ENCODE measurements at regions not wholly inside any gene's neighbourhood (a gene's known extent, or its start where the extent isn't known, plus 50 kb on each side); places are given as distances from the start of the nearest gene placed in this dataset.

- no peak for DNase-seq
- no peak overlapping the region for H2AFZ ChIP-seq (ENCODE audit: low read length)
- no peaks in the 10 kb centered on the region for H3K36me3 ChIP-seq (replicated peaks; ENCODE audit: insufficient read depth, low read length)
- H3K79me2 ChIP-seq (ENCODE audit: low read length) = no peaks in the 10 kb centered on the region
- H4K20me1 ChIP-seq (ENCODE audit: insufficient read depth, low read length) = no peaks in the 10 kb centered on the region
- no peak overlapping the region for H3K27ac ChIP-seq (ENCODE audit: low read length)
- no peaks in the 10 kb centered on the region for H3K9me3 ChIP-seq (replicated peaks; ENCODE audit: insufficient read depth, low read length)
- H3K9ac ChIP-seq (ENCODE audit: low read length) = no peak overlapping the region
- H3F3A ChIP-seq (ENCODE audit: insufficient read depth, low read length) = no peaks in the 10 kb centered on the region
- H3K4me1 ChIP-seq (ENCODE audit: low read length) = no peaks in the 10 kb centered on the region
- no peak overlapping the region for H3K4me2 ChIP-seq (ENCODE audit: low read depth, low read length)
- peaks cover 14% of the 10 kb centered on the region; the same call in 1 of the 2 replicates for H3K27me3 ChIP-seq (replicated peaks; ENCODE audit: insufficient read depth, low read length)
- H3K4me3 ChIP-seq (ENCODE audit: low read length) = no peak overlapping the region
- TF ChIP-seq EZH2 (optimal IDR thresholded peaks at IDR 0.05; ENCODE audit: low read depth, low read length) (no peak), EZH2phosphoT487 (IDR thresholded peaks at IDR 0.05; ENCODE audit: low read length) (no peak)
- TF ChIP-seq, protein P1, sequence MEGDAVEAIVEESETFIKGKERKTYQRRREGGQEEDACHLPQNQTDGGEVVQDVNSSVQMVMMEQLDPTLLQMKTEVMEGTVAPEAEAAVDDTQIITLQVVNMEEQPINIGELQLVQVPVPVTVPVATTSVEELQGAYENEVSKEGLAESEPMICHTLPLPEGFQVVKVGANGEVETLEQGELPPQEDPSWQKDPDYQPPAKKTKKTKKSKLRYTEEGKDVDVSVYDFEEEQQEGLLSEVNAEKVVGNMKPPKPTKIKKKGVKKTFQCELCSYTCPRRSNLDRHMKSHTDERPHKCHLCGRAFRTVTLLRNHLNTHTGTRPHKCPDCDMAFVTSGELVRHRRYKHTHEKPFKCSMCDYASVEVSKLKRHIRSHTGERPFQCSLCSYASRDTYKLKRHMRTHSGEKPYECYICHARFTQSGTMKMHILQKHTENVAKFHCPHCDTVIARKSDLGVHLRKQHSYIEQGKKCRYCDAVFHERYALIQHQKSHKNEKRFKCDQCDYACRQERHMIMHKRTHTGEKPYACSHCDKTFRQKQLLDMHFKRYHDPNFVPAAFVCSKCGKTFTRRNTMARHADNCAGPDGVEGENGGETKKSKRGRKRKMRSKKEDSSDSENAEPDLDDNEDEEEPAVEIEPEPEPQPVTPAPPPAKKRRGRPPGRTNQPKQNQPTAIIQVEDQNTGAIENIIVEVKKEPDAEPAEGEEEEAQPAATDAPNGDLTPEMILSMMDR (IDR thresholded peaks at IDR 0.05; ENCODE audit: low read length) = no peak
- H3K9me2 ChIP-seq (replicated peaks; ENCODE audit: insufficient read depth, low read length) = no peaks in the 10 kb centered on the region
Measured at GRCh38 chr2:238967978-238968360, 120.1 kb downstream of the TWIST2 start.

- no peak overlapping the region for H3K9ac ChIP-seq (ENCODE audit: low read length)
- TF ChIP-seq, protein P1 (IDR thresholded peaks at IDR 0.05; ENCODE audit: low read length) = no peak
- TF ChIP-seq EZH2phosphoT487 (IDR thresholded peaks at IDR 0.05; ENCODE audit: low read length) (no peak), EZH2 (optimal IDR thresholded peaks at IDR 0.05; ENCODE audit: low read depth, low read length) (no peak)
- H2AFZ ChIP-seq (ENCODE audit: low read length) = no peak overlapping the region
- H3K4me3 ChIP-seq (ENCODE audit: low read length) = no peak overlapping the region
- H3K36me3 ChIP-seq (replicated peaks; ENCODE audit: insufficient read depth, low read length) = no peaks in the 10 kb centered on the region
- no peaks in the 10 kb centered on the region for H3F3A ChIP-seq (ENCODE audit: insufficient read depth, low read length)
- no peaks in the 10 kb centered on the region for H3K9me3 ChIP-seq (replicated peaks; ENCODE audit: insufficient read depth, low read length)
- no peaks in the 10 kb centered on the region for H3K79me2 ChIP-seq (ENCODE audit: low read length)
- DNase-seq = no peak
- no peak overlapping the region for H3K27ac ChIP-seq (ENCODE audit: low read length)
- no peaks in the 10 kb centered on the region for H3K4me1 ChIP-seq (ENCODE audit: low read length)
- H3K4me2 ChIP-seq (ENCODE audit: low read depth, low read length) = no peak overlapping the region
- H3K9me2 ChIP-seq (replicated peaks; ENCODE audit: insufficient read depth, low read length) = no peaks in the 10 kb centered on the region
- no peaks in the 10 kb centered on the region for H4K20me1 ChIP-seq (ENCODE audit: insufficient read depth, low read length)
- peaks cover 14% of the 10 kb centered on the region; the same call in 1 of the 2 replicates for H3K27me3 ChIP-seq (replicated peaks; ENCODE audit: insufficient read depth, low read length)
Measured at GRCh38 chr2:238968616-238969384, 120.9 kb downstream of the TWIST2 start.

GRCh38 chr2:238969857-238970256 lies 122.0 kb downstream of the TWIST2 start:
- Histone ChIP-seq H4K20me1 (ENCODE audit: insufficient read depth, low read length) (no peaks in the 10 kb centered on the region), H3K9ac (ENCODE audit: low read length) (no peak overlapping the region), H3K27me3 (replicated peaks; ENCODE audit: insufficient read depth, low read length) (peaks cover 8% of the 10 kb centered on the region; the same call in 1 of the 2 replicates), H2AFZ (ENCODE audit: low read length) (no peak overlapping the region), H3K4me3 (ENCODE audit: low read length) (no peak overlapping the region), H3K79me2 (ENCODE audit: low read length) (no peaks in the 10 kb centered on the region), H3F3A (ENCODE audit: insufficient read depth, low read length) (no peaks in the 10 kb centered on the region), H3K4me1 (ENCODE audit: low read length) (no peaks in the 10 kb centered on the region), H3K9me3 (replicated peaks; ENCODE audit: insufficient read depth, low read length) (no peaks in the 10 kb centered on the region), H3K9me2 (replicated peaks; ENCODE audit: insufficient read depth, low read length) (no peaks in the 10 kb centered on the region), H3K4me2 (ENCODE audit: low read depth, low read length) (no peak overlapping the region), H3K36me3 (replicated peaks; ENCODE audit: insufficient read depth, low read length) (no peaks in the 10 kb centered on the region), H3K27ac (ENCODE audit: low read length) (no peak overlapping the region)
- TF ChIP-seq, protein P1 (IDR thresholded peaks at IDR 0.05; ENCODE audit: low read length) = no peak
- TF ChIP-seq EZH2 (optimal IDR thresholded peaks at IDR 0.05; ENCODE audit: low read depth, low read length) (no peak), EZH2phosphoT487 (IDR thresholded peaks at IDR 0.05; ENCODE audit: low read length) (no peak)
- DNase-seq = no peak

Measured in MM.1S (cell line).